Panc1 (cell line): ENCODE measurements at regions not wholly inside any gene's neighbourhood (a gene's known extent, or its start where the extent isn't known, plus 50 kb on each side); places are given as distances from the start of the nearest gene placed in this dataset.

Experiments
- POLR2AphosphoS5 ChIP-seq: IDR thresholded peaks from 2 replicates; pipeline ENCODE4 v1.6.1; 2012; ENCODE audit warnings: mild to moderate bottlenecking, low read depth, low read length, moderate library complexity
- TF ChIP-seq, protein P1 (sequence below): fragments of 450-650 bp; IDR thresholded peaks from 2 replicates; pipeline ENCODE4 v1.5.1; 2017; ENCODE audit warnings: mild to moderate bottlenecking
- TF ChIP-seq, protein P2 (sequence below), 2 experiments: IDR thresholded peaks; 2 replicates each; pipeline ENCODE4 v1.6.1; 2011 to 2012; ENCODE audit warnings: low read depth in 2 of 2, control low read depth in 1 of 2, low read length in 1 of 2, mild to moderate bottlenecking in 1 of 2, moderate library complexity in 1 of 2; ENCODE audit not compliant: insufficient read depth in 1 of 2

DNA sequence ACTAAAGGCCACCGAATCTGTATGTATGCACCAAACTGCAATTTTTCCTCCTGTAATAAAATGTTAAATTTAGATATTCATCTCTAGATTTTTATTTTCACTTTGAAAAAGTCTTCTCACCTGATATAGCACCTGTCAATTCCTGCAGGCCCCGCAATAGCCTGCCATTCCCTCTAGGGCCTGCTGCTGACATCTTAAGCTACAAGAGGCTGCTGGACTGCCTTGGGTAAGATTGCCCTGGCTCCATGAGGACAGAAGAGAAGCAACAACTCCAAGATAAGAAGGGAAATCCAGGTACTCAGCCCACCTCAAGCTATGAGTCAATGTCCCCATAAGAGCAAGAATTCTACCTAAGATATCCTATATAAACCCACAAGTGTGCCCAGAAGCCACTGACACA lies 230.2 kb upstream of the AGTR2 start:
- TF ChIP-seq, protein P1, sequence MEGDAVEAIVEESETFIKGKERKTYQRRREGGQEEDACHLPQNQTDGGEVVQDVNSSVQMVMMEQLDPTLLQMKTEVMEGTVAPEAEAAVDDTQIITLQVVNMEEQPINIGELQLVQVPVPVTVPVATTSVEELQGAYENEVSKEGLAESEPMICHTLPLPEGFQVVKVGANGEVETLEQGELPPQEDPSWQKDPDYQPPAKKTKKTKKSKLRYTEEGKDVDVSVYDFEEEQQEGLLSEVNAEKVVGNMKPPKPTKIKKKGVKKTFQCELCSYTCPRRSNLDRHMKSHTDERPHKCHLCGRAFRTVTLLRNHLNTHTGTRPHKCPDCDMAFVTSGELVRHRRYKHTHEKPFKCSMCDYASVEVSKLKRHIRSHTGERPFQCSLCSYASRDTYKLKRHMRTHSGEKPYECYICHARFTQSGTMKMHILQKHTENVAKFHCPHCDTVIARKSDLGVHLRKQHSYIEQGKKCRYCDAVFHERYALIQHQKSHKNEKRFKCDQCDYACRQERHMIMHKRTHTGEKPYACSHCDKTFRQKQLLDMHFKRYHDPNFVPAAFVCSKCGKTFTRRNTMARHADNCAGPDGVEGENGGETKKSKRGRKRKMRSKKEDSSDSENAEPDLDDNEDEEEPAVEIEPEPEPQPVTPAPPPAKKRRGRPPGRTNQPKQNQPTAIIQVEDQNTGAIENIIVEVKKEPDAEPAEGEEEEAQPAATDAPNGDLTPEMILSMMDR, result no peak
- TF ChIP-seq, protein P2, sequence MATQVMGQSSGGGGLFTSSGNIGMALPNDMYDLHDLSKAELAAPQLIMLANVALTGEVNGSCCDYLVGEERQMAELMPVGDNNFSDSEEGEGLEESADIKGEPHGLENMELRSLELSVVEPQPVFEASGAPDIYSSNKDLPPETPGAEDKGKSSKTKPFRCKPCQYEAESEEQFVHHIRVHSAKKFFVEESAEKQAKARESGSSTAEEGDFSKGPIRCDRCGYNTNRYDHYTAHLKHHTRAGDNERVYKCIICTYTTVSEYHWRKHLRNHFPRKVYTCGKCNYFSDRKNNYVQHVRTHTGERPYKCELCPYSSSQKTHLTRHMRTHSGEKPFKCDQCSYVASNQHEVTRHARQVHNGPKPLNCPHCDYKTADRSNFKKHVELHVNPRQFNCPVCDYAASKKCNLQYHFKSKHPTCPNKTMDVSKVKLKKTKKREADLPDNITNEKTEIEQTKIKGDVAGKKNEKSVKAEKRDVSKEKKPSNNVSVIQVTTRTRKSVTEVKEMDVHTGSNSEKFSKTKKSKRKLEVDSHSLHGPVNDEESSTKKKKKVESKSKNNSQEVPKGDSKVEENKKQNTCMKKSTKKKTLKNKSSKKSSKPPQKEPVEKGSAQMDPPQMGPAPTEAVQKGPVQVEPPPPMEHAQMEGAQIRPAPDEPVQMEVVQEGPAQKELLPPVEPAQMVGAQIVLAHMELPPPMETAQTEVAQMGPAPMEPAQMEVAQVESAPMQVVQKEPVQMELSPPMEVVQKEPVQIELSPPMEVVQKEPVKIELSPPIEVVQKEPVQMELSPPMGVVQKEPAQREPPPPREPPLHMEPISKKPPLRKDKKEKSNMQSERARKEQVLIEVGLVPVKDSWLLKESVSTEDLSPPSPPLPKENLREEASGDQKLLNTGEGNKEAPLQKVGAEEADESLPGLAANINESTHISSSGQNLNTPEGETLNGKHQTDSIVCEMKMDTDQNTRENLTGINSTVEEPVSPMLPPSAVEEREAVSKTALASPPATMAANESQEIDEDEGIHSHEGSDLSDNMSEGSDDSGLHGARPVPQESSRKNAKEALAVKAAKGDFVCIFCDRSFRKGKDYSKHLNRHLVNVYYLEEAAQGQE (IDR thresholded peaks at IDR 0.05; ENCODE audit: insufficient read depth in 1 of 2, low read depth in 2 of 2, low read length in 1 of 2), result no peak
- TF ChIP-seq POLR2AphosphoS5, result no peak
